HepG2 (cell line): ENCODE measurements at regions not wholly inside any gene's neighbourhood (a gene's known extent, or its start where the extent isn't known, plus 50 kb on each side); places are given as distances from the start of the nearest gene placed in this dataset.

Experiments
- ATAC-seq: fragments of 200-7000 bp; cut with Tn5 transposase; 3 replicates; pipeline ENCODE4 v1.9.1; 2020; ENCODE audit warnings: mild to moderate bottlenecking, moderate library complexity
- BruUV-seq: library from RNA; stranded (reverse); fragments of 400-500 nt; replicated peaks from 2 replicates; lab custom pipeline; 2021; lab: Mats Ljungman, UMichigan
- CTCF ChIA-PET: fragments of 300-600 bp; formaldehyde crosslinking; extraction: SDS; loops from one replicate; lab custom pipeline; 2021; ENCODE audit warnings: low total read pairs, inconsistent platforms, low intra/inter-chr PET ratio; lab: Yijun Ruan, JAX
- POLR2A ChIA-PET: fragments of 350-600 bp; sonication (Branson Sonifier 250); formaldehyde crosslinking; loops from one replicate; lab custom pipeline; 2020; ENCODE audit warnings: antibody characterized with exemption, inconsistent platforms; lab: Yijun Ruan, JAX
- DNase-seq: peaks from one replicate; pipeline ENCODE4 v3.0.0-alpha.2; 2015; ENCODE audit warnings: low spot score
- FAIRE-seq: peaks from 3 replicates; lab custom pipeline; 2011; peaks lifted over from hg19 to GRCh38; lab: Jason Lieb, UNC
- H2AFZ ChIP-seq: one replicate; pipeline ENCODE4 v1.6.1; 2011; ENCODE audit warnings: low read length, inconsistent platforms
- H3K27ac ChIP-seq: fragments of 300-600 bp; 3 replicates; pipeline ENCODE4 v1.8.0; 2011; ENCODE audit warnings: mixed run types, mild to moderate bottlenecking, mixed read lengths, low read length, inconsistent platforms; ENCODE audit not compliant: insufficient read depth; ENCODE audit errors: extremely low read length
- H3K27me3 ChIP-seq, 2 experiments: fragments of 200-600 bp in 1 of 2; 2 replicates in 1 of 2; 3 replicates in 1 of 2; pipeline versions ENCODE4 v1.6.0 to v1.8.0; 2011; ENCODE audit warnings: low read length in 2 of 2, mild to moderate bottlenecking in 2 of 2, moderate library complexity in 2 of 2, inconsistent platforms in 1 of 2; ENCODE audit not compliant: insufficient read depth in 2 of 2, control insufficient read depth in 1 of 2
- H3K36me3 ChIP-seq, 2 experiments: fragments of 200-600 bp in 1 of 2; replicated peaks in 1 of 2; 2 replicates in 1 of 2; 3 replicates in 1 of 2; pipeline versions ENCODE4 v1.5.1 to v1.8.0; 2011; ENCODE audit warnings: low read length in 2 of 2, inconsistent platforms in 1 of 2; ENCODE audit not compliant: insufficient read depth in 2 of 2, control insufficient read depth in 1 of 2
- H3K4me1 ChIP-seq: 2 replicates; pipeline ENCODE4 v1.5.1; 2012; ENCODE audit warnings: low read length, inconsistent platforms; ENCODE audit not compliant: insufficient read depth
- H3K4me2 ChIP-seq: 2 replicates; pipeline ENCODE4 v1.6.0; 2011; ENCODE audit warnings: low read depth, low read length, inconsistent platforms
- H3K4me3 ChIP-seq, 3 experiments: fragments of 200-600 bp in 1 of 3; sonication (generic), shearing (Covaris generic) in 1 of 3; replicated peaks in 1 of 3; 2 replicates each; pipeline ENCODE4 v1.5.1; 2011 to 2016; ENCODE audit warnings: low read length in 3 of 3, inconsistent platforms in 2 of 3, low read depth in 2 of 3, mild to moderate bottlenecking in 2 of 3, control low read depth in 1 of 3, mixed read lengths in 1 of 3; ENCODE audit not compliant: insufficient read depth in 1 of 3
- H3K79me2 ChIP-seq: one replicate; pipeline ENCODE4 v1.6.1; 2011; ENCODE audit warnings: low read length, inconsistent platforms; ENCODE audit not compliant: insufficient read depth
- H3K9ac ChIP-seq: 2 replicates; pipeline ENCODE4 v1.6.0; 2011; ENCODE audit warnings: mild to moderate bottlenecking, low read depth, low read length, inconsistent platforms; ENCODE audit not compliant: insufficient read depth
- H3K9me3 ChIP-seq: 2 replicates; pipeline ENCODE4 v1.5.1; 2012; ENCODE audit warnings: mild to moderate bottlenecking, low read length
- H4K20me1 ChIP-seq: 2 replicates; pipeline ENCODE4 v1.6.0; 2011; ENCODE audit warnings: inconsistent platforms, mild to moderate bottlenecking, low read length, moderate library complexity; ENCODE audit not compliant: insufficient read depth
- HDAC1 ChIP-seq: sonication (generic); formaldehyde crosslinking; IDR thresholded peaks from 2 replicates; pipeline ENCODE4 v1.5.1; 2020; ENCODE audit warnings: mild to moderate bottlenecking, missing genetic modification reagents
- HES4 ChIP-seq: sonication (generic); formaldehyde crosslinking; IDR thresholded peaks from 2 replicates; pipeline ENCODE4 v1.9.0; 2021; ENCODE audit warnings: mild to moderate bottlenecking, missing genetic modification reagents, borderline replicate concordance
- HNRNPH1 ChIP-seq: fragments of 200-400 bp; formaldehyde crosslinking; optimal IDR thresholded peaks from 2 replicates; pipeline ENCODE3; 2017; ENCODE audit warnings: mild to moderate bottlenecking, low read depth, low read length
- KLF9 ChIP-seq: IDR thresholded peaks from 2 replicates; pipeline ENCODE4 v1.6.1; 2016; ENCODE audit warnings: low read depth
- PBX3 ChIP-seq: sonication (generic); formaldehyde crosslinking; IDR thresholded peaks from 2 replicates; pipeline ENCODE4 v1.8.1; 2023; ENCODE audit warnings: missing genetic modification reagents, inconsistent platforms, borderline replicate concordance
- ZNF543 ChIP-seq: sonication (generic); formaldehyde crosslinking; IDR thresholded peaks from 2 replicates; pipeline ENCODE4 v1.4.0; 2020; ENCODE audit warnings: mild to moderate bottlenecking, missing genetic modification reagents
- ZNF574 ChIP-seq: sonication (generic); formaldehyde crosslinking; IDR thresholded peaks from 2 replicates; pipeline ENCODE4 v1.4.0; 2020; ENCODE audit warnings: missing genetic modification reagents
- WGBS: methylation state at CpG from one replicate; pipeline ENCODE4 v1.1.6; 2017; ENCODE audit warnings: low lambda C conversion rate; 5-methylcytosine and 5-hydroxymethylcytosine counted together
- in situ Hi-C: cut with HindIII; loops from 2 replicates; pipeline ENCODE4 v1.10.0; 2017; ENCODE audit warnings: low pct_unique_long_range_greater_than_20kb; ENCODE audit not compliant: extremely low pct_ligation_motif_present
- intact Hi-C: fragments of 100-400 bp; cut with micrococcal nuclease; formaldehyde crosslinking; loops from one replicate; pipeline ENCODE4 v1.10.0; 2022; ENCODE audit not compliant: unreplicated experiment
- TF ChIP-seq, protein P1 (sequence below): IDR thresholded peaks from 2 replicates; pipeline ENCODE4 v1.6.1; 2016; ENCODE audit warnings: low read depth, missing genetic modification reagents, missing compliant biosample characterization
- TF ChIP-seq, protein P2 (sequence below): sonication (generic); formaldehyde crosslinking; IDR thresholded peaks from 2 replicates; pipeline ENCODE4 v1.4.0; 2020; ENCODE audit warnings: missing genetic modification reagents; ENCODE audit errors: not compliant biosample characterization

DNA sequence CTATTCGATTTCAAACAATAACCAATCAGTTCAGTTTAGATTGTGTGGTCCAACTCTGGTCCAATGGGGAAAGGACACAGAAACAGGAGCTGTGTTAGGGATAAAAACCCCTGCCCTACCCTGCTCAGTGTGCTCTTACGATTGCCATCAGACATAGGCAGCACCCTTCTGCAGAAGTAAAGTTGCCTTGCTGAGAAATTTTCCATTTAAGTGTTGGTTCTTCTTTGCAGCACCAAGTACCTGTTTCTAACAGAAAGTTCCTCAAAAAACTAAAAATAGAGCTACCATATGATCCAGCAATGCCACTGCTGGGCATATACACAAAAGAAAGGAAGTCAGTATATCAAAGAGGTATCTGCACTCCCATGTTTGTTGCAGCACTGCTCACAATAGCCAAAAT is 206.2 kb upstream of the CNTN4 start:
- POLR2A ChIA-PET, result no interaction called here
- no TSS peak for BruUV-seq
- FAIRE-seq, result no peak
- no peak for DNase-seq
- 5% methylated on average over 2 of the region's 2 CpGs for WGBS
- Histone ChIP-seq H3K4me3 (no peak overlapping the region), H3K9ac (no peak overlapping the region), H3K27me3 (no peaks in the 10 kb centered on the region), H4K20me1 (no peaks in the 10 kb centered on the region), H3K9me3 (peaks cover 97% of the 10 kb centered on the region), H2AFZ (no peak overlapping the region), H3K79me2 (no peaks in the 10 kb centered on the region), H3K4me1 (no peaks in the 10 kb centered on the region), H3K4me2 (no peak overlapping the region), H3K27ac (no peak overlapping the region), H3K36me3 (no peaks in the 10 kb centered on the region)
- no peak for ATAC-seq
- CTCF ChIA-PET, result no interaction called here
- intact Hi-C loops, result no loop called here
- in situ Hi-C loops, result no loop called here
- TF ChIP-seq ZNF574 (CRISPR knock-in tag) (no peak), ZNF543 (no peak), HDAC1 (no peak), HNRNPH1 (no peak), HES4 (no peak), PBX3 (no peak), KLF9 (no peak)
- TF ChIP-seq, protein P1, sequence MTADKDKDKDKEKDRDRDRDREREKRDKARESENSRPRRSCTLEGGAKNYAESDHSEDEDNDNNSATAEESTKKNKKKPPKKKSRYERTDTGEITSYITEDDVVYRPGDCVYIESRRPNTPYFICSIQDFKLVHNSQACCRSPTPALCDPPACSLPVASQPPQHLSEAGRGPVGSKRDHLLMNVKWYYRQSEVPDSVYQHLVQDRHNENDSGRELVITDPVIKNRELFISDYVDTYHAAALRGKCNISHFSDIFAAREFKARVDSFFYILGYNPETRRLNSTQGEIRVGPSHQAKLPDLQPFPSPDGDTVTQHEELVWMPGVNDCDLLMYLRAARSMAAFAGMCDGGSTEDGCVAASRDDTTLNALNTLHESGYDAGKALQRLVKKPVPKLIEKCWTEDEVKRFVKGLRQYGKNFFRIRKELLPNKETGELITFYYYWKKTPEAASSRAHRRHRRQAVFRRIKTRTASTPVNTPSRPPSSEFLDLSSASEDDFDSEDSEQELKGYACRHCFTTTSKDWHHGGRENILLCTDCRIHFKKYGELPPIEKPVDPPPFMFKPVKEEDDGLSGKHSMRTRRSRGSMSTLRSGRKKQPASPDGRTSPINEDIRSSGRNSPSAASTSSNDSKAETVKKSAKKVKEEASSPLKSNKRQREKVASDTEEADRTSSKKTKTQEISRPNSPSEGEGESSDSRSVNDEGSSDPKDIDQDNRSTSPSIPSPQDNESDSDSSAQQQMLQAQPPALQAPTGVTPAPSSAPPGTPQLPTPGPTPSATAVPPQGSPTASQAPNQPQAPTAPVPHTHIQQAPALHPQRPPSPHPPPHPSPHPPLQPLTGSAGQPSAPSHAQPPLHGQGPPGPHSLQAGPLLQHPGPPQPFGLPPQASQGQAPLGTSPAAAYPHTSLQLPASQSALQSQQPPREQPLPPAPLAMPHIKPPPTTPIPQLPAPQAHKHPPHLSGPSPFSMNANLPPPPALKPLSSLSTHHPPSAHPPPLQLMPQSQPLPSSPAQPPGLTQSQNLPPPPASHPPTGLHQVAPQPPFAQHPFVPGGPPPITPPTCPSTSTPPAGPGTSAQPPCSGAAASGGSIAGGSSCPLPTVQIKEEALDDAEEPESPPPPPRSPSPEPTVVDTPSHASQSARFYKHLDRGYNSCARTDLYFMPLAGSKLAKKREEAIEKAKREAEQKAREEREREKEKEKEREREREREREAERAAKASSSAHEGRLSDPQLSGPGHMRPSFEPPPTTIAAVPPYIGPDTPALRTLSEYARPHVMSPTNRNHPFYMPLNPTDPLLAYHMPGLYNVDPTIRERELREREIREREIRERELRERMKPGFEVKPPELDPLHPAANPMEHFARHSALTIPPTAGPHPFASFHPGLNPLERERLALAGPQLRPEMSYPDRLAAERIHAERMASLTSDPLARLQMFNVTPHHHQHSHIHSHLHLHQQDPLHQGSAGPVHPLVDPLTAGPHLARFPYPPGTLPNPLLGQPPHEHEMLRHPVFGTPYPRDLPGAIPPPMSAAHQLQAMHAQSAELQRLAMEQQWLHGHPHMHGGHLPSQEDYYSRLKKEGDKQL (CRISPR knock-in tag), result no peak
- TF ChIP-seq, protein P2, sequence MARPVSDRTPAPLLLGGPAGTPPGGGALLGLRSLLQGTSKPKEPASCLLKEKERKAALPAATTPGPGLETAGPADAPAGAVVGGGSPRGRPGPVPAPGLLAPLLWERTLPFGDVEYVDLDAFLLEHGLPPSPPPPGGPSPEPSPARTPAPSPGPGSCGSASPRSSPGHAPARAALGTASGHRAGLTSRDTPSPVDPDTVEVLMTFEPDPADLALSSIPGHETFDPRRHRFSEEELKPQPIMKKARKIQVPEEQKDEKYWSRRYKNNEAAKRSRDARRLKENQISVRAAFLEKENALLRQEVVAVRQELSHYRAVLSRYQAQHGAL (CRISPR knock-in tag), result no peak
